IPS-15b (cell line): ENCODE measurements at regions not wholly inside any gene's neighbourhood (a gene's known extent, or its start where the extent isn't known, plus 50 kb on each side); places are given as distances from the start of the nearest gene placed in this dataset.
"Not testable (repeated sequence)": the region's sequence is repeated elsewhere in the genome, so short reads cannot be mapped to it uniquely, and the experiment has no call there.

Experiments
- H3K27me3 ChIP-seq: one replicate; pipeline ENCODE4 v1.6.1; 2013; ENCODE audit warnings: low read length; ENCODE audit not compliant: control insufficient read depth, insufficient read depth
- H3K36me3 ChIP-seq: one replicate; pipeline ENCODE4 v1.6.1; 2013; ENCODE audit warnings: low read length; ENCODE audit not compliant: control insufficient read depth, insufficient read depth
- H3K4me1 ChIP-seq: one replicate; pipeline ENCODE4 v1.6.1; 2013; ENCODE audit warnings: mild to moderate bottlenecking, low read length; ENCODE audit not compliant: control insufficient read depth, insufficient read depth
- H3K4me3 ChIP-seq: one replicate; pipeline ENCODE4 v1.5.1; 2013; ENCODE audit warnings: low read depth, low read length
- H3K9ac ChIP-seq: one replicate; pipeline ENCODE4 v1.6.1; 2013; ENCODE audit warnings: low read depth, mild to moderate bottlenecking, low read length
- H3K9me3 ChIP-seq: one replicate; pipeline ENCODE4 v1.6.1; 2013; ENCODE audit warnings: mild to moderate bottlenecking, low read length; ENCODE audit not compliant: control insufficient read depth, insufficient read depth

DNA sequence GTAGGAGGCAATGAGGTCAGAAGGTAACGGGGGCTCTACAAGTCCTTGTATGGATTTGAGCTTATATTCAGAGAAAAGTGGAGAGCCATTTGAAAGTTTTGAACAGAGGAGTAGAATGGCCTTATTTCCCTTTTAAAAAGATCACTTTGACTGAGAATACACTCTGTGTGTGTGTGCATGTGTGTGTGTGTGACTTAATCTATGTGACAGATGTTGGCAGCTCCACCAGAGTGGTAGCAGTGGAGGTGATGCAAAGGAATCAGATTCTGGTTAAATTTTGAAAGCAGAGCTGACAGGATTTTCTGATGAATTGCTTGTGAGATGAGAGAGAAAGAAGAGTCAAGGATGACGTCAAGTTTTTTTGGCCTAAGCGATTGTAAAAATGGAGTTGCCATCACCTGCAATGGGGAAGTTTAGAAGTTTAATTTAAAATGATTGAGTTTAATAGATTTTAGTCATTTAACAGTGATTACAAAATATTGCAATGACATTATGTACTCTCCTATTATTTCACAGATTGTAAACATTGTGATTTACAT lies 172.2 kb upstream of the HEY2 start:
- no peaks in the 10 kb centered on the region for H3K9me3 ChIP-seq
- H3K4me1 ChIP-seq, result no peaks in the 10 kb centered on the region
- H3K4me3 ChIP-seq, result no peak overlapping the region
- H3K9ac ChIP-seq, result no peak overlapping the region
- H3K36me3 ChIP-seq, result no peaks in the 10 kb centered on the region
- H3K27me3 ChIP-seq, result no peaks in the 10 kb centered on the region

DNA sequence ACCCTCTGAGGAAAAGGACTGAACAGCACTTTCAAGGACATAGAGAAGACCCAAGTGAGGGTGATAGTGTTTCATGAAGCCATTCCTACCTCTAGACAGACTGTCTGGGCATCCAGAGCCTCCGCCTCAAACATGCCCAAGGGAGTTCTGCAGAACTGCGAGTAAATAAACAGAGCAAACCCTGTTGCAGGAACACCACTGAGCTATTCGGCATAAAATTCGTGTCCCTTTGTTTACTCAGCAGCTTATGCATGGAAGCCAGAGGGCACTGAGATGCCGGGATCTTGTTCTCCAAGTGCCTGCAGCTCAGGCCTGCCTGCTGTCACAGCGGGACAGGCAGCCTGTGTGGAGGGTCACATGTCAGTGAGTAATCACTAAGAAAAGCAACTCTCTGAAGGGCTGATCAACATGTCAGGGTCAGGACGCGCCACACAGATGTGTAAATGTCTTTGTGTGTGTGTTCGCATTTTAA lies 164.9 kb upstream of the HEY2 start:
- H3K9ac ChIP-seq, result no peak overlapping the region
- no peaks in the 10 kb centered on the region for H3K27me3 ChIP-seq
- no peaks in the 10 kb centered on the region for H3K36me3 ChIP-seq
- no peak overlapping the region for H3K4me3 ChIP-seq
- H3K4me1 ChIP-seq, result peaks cover 18% of the 10 kb centered on the region
- H3K9me3 ChIP-seq, result no peaks in the 10 kb centered on the region

DNA sequence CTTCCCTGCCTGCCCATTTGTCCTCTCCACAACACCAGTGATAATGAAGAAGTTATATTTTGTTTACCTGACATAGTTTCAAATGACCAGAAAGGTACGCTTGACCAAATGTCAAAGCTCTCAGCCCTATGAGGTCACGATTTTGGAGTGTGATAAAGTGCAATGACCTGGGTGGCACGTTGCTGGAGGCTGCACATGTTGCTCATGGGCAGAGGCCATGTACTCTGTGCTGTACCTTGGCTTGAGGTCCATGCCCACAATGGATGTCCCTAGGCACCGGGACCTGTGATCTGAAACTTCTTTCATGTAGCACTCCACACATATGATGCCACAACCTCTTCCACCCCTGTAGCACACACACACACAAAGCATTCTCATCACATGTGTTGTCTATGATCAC lies 164.0 kb upstream of the HEY2 start:
- H3K9ac ChIP-seq, result no peak overlapping the region
- no peaks in the 10 kb centered on the region for H3K9me3 ChIP-seq
- H3K27me3 ChIP-seq, result no peaks in the 10 kb centered on the region
- H3K4me3 ChIP-seq, result no peak overlapping the region
- H3K4me1 ChIP-seq, result peaks cover 18% of the 10 kb centered on the region
- H3K36me3 ChIP-seq, result no peaks in the 10 kb centered on the region

DNA sequence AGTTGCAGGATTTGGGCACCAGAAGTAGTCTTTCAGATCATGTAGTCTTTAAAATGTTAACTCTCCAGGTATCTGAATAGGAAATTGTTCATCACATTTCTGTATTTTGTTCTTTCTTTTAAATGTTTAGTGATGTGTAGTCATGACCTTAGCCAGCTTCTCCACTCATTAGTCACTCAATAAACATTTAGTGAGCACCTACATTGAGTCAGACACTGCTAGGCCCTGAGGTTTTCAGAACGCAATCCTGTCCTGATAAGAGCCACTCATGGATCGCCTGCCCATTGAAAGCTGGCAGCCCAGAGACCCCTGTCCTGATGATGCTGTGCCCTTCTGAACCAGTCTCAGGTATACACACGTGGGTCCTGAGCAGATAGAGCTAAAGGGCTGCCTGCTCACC lies 163.4 kb upstream of the HEY2 start:
- H3K27me3 ChIP-seq, result no peaks in the 10 kb centered on the region
- no peak overlapping the region for H3K9ac ChIP-seq
- no peaks in the 10 kb centered on the region for H3K9me3 ChIP-seq
- no peaks in the 10 kb centered on the region for H3K36me3 ChIP-seq
- peaks cover 18% of the 10 kb centered on the region for H3K4me1 ChIP-seq
- no peak overlapping the region for H3K4me3 ChIP-seq

DNA sequence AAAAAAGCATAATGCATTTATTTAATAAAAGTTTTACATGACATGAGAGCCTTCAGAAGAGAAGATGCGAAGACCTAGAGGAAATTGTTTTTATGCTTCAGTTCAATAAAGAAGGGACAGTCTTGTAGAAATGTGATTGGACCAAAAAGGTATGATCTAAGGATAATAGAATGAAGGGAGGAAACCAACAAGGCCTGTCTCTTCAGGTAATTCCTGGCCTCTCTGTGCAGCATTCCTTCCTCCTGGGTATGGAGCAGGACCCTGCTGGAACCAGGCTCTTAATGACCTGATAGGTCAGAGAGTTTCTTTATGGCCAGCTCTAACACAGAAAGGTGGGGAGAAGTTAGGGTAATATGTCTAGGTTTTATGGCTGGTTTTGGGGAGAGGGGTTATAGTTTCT lies 162.8 kb upstream of the HEY2 start:
- H3K4me3 ChIP-seq, result no peak overlapping the region
- H3K27me3 ChIP-seq, result no peaks in the 10 kb centered on the region
- no peaks in the 10 kb centered on the region for H3K9me3 ChIP-seq
- H3K4me1 ChIP-seq, result peaks cover 18% of the 10 kb centered on the region
- no peak overlapping the region for H3K9ac ChIP-seq
- no peaks in the 10 kb centered on the region for H3K36me3 ChIP-seq

DNA sequence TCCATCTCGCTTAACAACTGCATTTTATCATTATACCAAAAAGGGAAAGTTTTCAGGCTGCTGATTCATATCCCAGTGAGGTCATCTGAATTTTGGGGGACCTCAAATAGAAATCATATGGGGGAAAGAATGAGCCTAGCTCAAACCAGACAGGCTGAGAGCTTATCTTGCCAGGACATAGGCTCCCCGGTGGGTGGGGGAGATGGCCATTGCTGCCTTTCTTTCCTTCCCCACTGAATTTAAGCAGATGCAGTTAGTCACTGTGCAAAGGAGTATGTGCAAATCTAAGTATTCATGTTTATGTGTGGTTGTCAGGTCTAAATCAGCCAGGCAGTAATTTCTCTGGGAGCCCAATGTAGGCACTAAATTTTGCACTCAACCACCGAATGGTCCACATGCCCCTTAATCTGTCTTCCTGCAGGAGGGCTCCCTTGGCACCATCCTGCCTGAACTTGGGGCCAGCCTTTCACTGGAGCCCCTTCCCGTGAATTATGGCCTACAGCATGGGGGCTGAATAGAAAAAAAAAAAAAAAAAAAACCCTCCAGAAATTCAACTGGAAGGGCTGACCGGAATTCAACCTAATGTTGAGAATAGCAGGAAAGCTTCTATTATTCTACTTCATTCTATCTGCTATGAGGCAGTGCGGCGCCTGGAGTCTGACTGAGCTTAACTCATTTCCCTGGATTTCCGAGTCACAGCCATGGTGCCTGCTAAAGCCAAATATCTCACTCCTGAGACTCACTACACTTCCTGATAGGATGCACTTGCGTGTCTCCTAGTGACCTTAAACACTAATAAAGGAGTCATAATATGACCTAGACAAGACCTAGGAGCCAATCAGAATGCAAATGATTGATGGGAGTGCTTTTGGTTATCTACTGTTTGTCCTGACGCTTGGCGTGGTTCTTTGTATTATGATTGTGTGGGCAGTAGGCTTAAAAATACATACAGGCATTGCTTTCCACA lies 161.5 kb upstream of the HEY2 start:
- H3K4me1 ChIP-seq, result peaks cover 18% of the 10 kb centered on the region

DNA sequence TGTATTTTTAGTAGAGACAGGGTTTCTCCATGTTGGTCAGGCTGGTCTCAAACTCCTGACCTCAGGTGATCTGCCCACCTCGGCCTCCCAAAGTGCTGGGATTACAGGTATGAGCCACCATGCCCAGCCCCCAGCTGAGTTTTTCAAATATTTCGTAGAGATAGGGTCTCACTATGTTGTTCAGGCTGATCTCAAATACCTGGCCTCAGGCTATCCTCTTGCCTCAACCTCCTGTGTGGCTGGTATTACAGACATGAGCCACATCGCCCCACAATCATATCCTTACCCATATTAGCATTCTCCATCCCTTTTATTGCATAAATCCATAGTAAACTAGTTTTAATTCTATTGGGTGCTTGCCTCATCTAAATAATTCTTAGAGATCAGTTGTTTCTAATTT lies 157.6 kb upstream of the HEY2 start:
- H3K36me3 ChIP-seq, H3K27me3 ChIP-seq, H3K9ac ChIP-seq, H3K4me1 ChIP-seq, H3K9me3 ChIP-seq, H3K4me3 ChIP-seq: not testable (repeated sequence)

More for the DNA sequence above, 161.5 kb upstream of the HEY2 start:
- Histone ChIP-seq H3K4me3 (no peak overlapping the region), H3K9me3 (no peaks in the 10 kb centered on the region), H3K27me3 (no peaks in the 10 kb centered on the region), H3K36me3 (no peaks in the 10 kb centered on the region), H3K9ac (no peak overlapping the region)

DNA sequence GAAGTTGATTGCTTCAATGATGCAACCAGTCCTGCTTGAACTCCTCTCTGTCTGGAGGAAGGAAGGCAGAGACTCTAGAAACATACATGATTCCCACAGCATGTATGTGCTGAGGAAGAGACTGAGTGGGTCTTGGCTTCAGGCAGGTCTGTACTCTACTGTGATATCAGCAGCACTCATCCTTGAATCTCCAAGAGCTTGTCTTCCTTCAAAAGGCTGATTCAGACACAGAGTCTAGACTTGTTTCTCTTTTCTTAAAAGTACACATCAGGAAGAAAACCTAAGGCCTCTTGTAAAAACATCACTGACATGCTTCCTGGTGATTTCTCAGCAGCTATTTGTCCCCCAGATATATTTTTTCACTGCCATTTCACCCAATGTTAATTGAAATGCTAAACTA lies 155.7 kb upstream of the HEY2 start:
- Histone ChIP-seq H3K4me3 (no peak overlapping the region), H3K36me3 (no peaks in the 10 kb centered on the region), H3K9ac (no peak overlapping the region), H3K27me3 (no peaks in the 10 kb centered on the region), H3K9me3 (no peaks in the 10 kb centered on the region), H3K4me1 (peaks cover 1% of the 10 kb centered on the region)

DNA sequence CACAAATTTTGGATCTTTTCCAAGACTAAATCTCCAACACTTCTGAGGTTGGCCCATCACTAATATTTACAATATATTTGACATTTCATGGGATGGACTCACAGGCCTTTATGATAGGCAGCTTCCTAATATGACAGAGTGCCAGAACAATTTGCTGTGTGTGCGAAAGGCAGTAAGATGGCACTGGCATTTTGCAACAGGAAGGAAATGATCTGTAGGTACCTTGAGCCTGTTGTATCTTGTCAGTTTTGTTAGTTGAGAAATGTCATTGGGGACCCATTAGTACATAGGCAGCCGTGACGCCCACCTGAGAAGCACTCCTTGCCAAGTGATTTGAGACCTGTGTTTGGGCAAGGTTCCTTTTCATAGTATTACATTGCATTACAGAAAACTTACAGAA lies 153.4 kb upstream of the HEY2 start:
- no peaks in the 10 kb centered on the region for H3K36me3 ChIP-seq
- no peaks in the 10 kb centered on the region for H3K27me3 ChIP-seq
- H3K9ac ChIP-seq, result no peak overlapping the region

DNA sequence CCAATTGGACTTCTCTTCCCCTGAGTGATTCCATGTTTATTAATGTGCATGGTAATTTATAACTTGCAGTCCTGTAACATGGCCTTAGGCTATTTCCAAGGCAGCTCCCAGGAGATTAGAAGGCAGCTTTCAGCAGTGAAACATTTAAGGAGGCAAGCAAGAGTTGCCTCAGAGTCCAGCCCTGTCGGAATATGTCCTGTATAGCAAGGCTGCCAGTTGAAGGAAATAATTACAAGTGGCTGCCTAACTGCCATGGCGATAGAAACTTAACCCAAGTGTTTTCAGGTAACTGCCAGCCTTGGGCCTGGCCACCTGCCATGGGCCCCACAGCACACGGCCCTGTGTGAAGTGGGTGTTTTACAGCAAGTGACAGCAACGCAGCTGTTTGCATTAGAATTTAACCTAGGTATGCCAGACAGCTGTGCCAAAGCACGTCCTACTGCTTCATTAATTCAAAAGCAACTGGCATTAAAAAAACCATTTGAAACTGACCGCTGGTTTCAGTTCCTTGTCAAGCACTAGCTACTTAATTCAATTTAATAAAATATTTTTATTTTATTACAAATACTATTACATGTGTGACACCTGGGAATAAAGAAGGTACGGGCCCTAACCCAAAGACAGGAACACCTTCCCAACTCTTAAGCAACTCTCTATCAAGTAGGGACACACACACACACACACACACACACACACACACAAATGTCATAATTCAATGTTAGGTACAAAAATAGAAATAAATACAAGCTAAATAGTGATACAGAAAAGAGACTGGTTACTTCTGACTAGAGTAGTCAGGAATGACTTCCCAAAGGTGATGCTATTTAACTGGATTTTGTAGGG lies 151.8 kb upstream of the HEY2 start:
- no peaks in the 10 kb centered on the region for H3K4me1 ChIP-seq
- no peak overlapping the region for H3K4me3 ChIP-seq
- no peaks in the 10 kb centered on the region for H3K36me3 ChIP-seq
- H3K9ac ChIP-seq, result no peak overlapping the region
- H3K9me3 ChIP-seq, result no peaks in the 10 kb centered on the region
- H3K27me3 ChIP-seq, result no peaks in the 10 kb centered on the region

More for the DNA sequence above, 153.4 kb upstream of the HEY2 start:
- no peak overlapping the region for H3K4me3 ChIP-seq
- H3K9me3 ChIP-seq, result no peaks in the 10 kb centered on the region
- no peaks in the 10 kb centered on the region for H3K4me1 ChIP-seq

DNA sequence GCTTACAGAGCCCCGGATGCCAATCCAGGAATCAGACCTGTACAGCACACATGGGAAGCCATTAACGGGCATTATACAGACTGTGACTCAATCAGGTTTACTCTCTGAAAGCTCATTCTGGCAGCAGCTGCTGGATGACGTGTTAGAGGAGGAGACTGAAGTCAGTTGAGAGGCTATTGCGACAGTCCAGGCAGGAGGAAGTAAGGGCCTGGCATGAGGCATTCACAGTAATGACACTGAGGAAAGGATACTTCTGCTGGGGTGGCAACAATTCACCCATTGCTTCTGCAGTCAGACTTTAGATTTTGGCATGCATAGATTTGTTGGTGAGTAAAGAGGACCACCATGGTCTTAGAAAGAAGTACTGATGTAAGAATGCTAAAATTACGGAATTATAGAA lies 151.0 kb upstream of the HEY2 start:
- Histone ChIP-seq H3K36me3 (no peaks in the 10 kb centered on the region), H3K4me1 (no peaks in the 10 kb centered on the region), H3K9ac (no peak overlapping the region), H3K4me3 (no peak overlapping the region), H3K27me3 (no peaks in the 10 kb centered on the region), H3K9me3 (no peaks in the 10 kb centered on the region)
